ENCODE measurements at regions not wholly inside any gene's neighbourhood (a gene's known extent, or its start where the extent isn't known, plus 50 kb on each side); places are given as distances from the start of the nearest gene placed in this dataset.
"Not testable (repeated sequence)": the region's sequence is repeated elsewhere in the genome, so short reads cannot be mapped to it uniquely, and the experiment has no call there.

GRCh38 chr17:70290770-70291169 lies 121.4 kb downstream of the KCNJ2 start:
- ChIA-PET POLR2A (ENCODE audit: unreplicated experiment) (no interaction called here), CTCF (no interaction called here)
- no TSS peak for BruUV-seq (replicated peaks)
- H3K4me3 ChIP-seq, result no peak overlapping the region
- H3K27me3 ChIP-seq (ENCODE audit: insufficient read depth, low read depth), result no peaks in the 10 kb centered on the region
- no peaks in the 10 kb centered on the region; the same call in 1 of the 2 replicates for H3K4me1 ChIP-seq (replicated peaks; ENCODE audit: insufficient read depth)
- H3K36me3 ChIP-seq (ENCODE audit: low read depth), result no peaks in the 10 kb centered on the region
- H3K9me3 ChIP-seq (ENCODE audit: insufficient read depth, low read depth), result peaks cover 14% of the 10 kb centered on the region; the same call in 1 of the 2 replicates
- H3K79me2 ChIP-seq (ENCODE audit: low read depth), result no peaks in the 10 kb centered on the region
- no peaks in the 10 kb centered on the region; the same call in 1 of the 2 replicates for H3K9me2 ChIP-seq (ENCODE audit: insufficient read depth)
- intact Hi-C loops (cut with micrococcal nuclease; ENCODE audit: unreplicated experiment), result no loop called here
- no peak overlapping the region for H3K4me2 ChIP-seq
- 0 out of 2 replicates have a peak overlapping the region, but pooled peaks have one; percentile 28 for H2AFZ ChIP-seq
- DNase-seq, result no peak
- H3K27ac ChIP-seq, result no peak overlapping the region
- no peak for TF ChIP-seq CTCF (conservative IDR thresholded peaks at IDR 0.05)
- no peak for TF ChIP-seq EZH2 (IDR thresholded peaks at IDR 0.05; ENCODE audit: low read depth)
- 0 out of 2 replicates have a peak, but pooled peaks cover 10% of the 10 kb centered on the region for H3F3A ChIP-seq (ENCODE audit: insufficient read depth, low read depth)
- H4K20me1 ChIP-seq (ENCODE audit: insufficient read depth), result no peaks in the 10 kb centered on the region

GRCh38 chr17:70292366-70292765 lies 123.0 kb downstream of the KCNJ2 start:
- POLR2A ChIA-PET (ENCODE audit: unreplicated experiment), result interaction anchor here (0.6 kb wide), 1 partner anchor 1382 kb away, joined by 4 read pairs; no protein-coding TSS in a partner anchor
- Histone ChIP-seq H3K27ac (no peak overlapping the region), H3K36me3 (ENCODE audit: low read depth) (no peaks in the 10 kb centered on the region), H3K4me3 (no peak overlapping the region), H3K4me2 (no peak overlapping the region), H4K20me1 (ENCODE audit: insufficient read depth) (no peaks in the 10 kb centered on the region), H3K4me1 (replicated peaks; ENCODE audit: insufficient read depth) (no peaks in the 10 kb centered on the region; the same call in 1 of the 2 replicates), H2AFZ (no peak overlapping the region), H3K79me2 (ENCODE audit: low read depth) (no peaks in the 10 kb centered on the region), H3K27me3 (ENCODE audit: insufficient read depth, low read depth) (no peaks in the 10 kb centered on the region), H3K9me3 (ENCODE audit: insufficient read depth, low read depth) (peaks cover 10% of the 10 kb centered on the region; the same call in 1 of the 2 replicates), H3F3A (ENCODE audit: insufficient read depth, low read depth) (0 out of 2 replicates have a peak, but pooled peaks cover 10% of the 10 kb centered on the region), H3K9me2 (ENCODE audit: insufficient read depth) (no peaks in the 10 kb centered on the region; the same call in 1 of the 2 replicates)
- CTCF ChIA-PET, result no interaction called here
- no TSS peak for BruUV-seq (replicated peaks)
- DNase-seq, result no peak
- intact Hi-C loops (cut with micrococcal nuclease; ENCODE audit: unreplicated experiment), result loop anchor here (2.0 kb wide), 1 partner anchor 60 kb away; no protein-coding TSS in a partner anchor
- no peak for TF ChIP-seq CTCF (conservative IDR thresholded peaks at IDR 0.05)
- TF ChIP-seq EZH2 (IDR thresholded peaks at IDR 0.05; ENCODE audit: low read depth), result no peak

- H3K9me3 ChIP-seq (ENCODE audit: insufficient read depth, low read depth); BruUV-seq (replicated peaks); H3K4me1 ChIP-seq (replicated peaks; ENCODE audit: insufficient read depth); CTCF ChIA-PET; H3F3A ChIP-seq (ENCODE audit: insufficient read depth, low read depth); H3K36me3 ChIP-seq (ENCODE audit: low read depth); H4K20me1 ChIP-seq (ENCODE audit: insufficient read depth); H3K4me2 ChIP-seq; H3K27ac ChIP-seq; H3K27me3 ChIP-seq (ENCODE audit: insufficient read depth, low read depth); H3K9me2 ChIP-seq (ENCODE audit: insufficient read depth); H2AFZ ChIP-seq; H3K4me3 ChIP-seq; H3K79me2 ChIP-seq (ENCODE audit: low read depth): not testable (repeated sequence)
- DNase-seq, result peak in 1 of 2 experiments; percentile 68
- POLR2A ChIA-PET (ENCODE audit: unreplicated experiment), result interaction anchor here (0.7 kb wide), 1 partner anchor 238 kb away, joined by 3 read pairs; no protein-coding TSS in a partner anchor
- intact Hi-C loops (cut with micrococcal nuclease; ENCODE audit: unreplicated experiment), result loop anchor here (2.0 kb wide), 1 partner anchor 59 kb away; no protein-coding TSS in a partner anchor
Measured at GRCh38 chr17:70293564-70294310, 124.4 kb downstream of the KCNJ2 start.

All from PC-9 (cell line).